ENCODE measurements at regions not wholly inside any gene's neighbourhood (a gene's known extent, or its start where the extent isn't known, plus 50 kb on each side); places are given as distances from the start of the nearest gene placed in this dataset.

GRCh38 chr16:7177875-7178274, 154.8 kb upstream of the RBFOX1 start:
- peaks cover 2% of the 10 kb centered on the region for H3K9me3 ChIP-seq (replicated peaks; ENCODE audit: control insufficient read depth, insufficient read depth, low read length)
- ChIA-PET POLR2A (no interaction called here), CTCF (no interaction called here)
- no peaks in the 10 kb centered on the region for H3K79me2 ChIP-seq (ENCODE audit: control insufficient read depth, insufficient read depth, low read length)
- H4K20me1 ChIP-seq (replicated peaks; ENCODE audit: control insufficient read depth, extremely low read depth, insufficient read depth, low read length) = no peaks in the 10 kb centered on the region
- no peak overlapping the region for H3K9ac ChIP-seq (replicated peaks; ENCODE audit: extremely low read depth, insufficient read depth, low read length)
- no peaks in the 10 kb centered on the region for H3K27me3 ChIP-seq (ENCODE audit: control insufficient read depth in 2 of 2, insufficient read depth in 2 of 2, low read length in 2 of 2)
- intact Hi-C loops (cut with micrococcal nuclease) = no loop called here
- H2AFZ ChIP-seq (ENCODE audit: low read depth, low read length) = no peak overlapping the region
- H3K36me3 ChIP-seq (ENCODE audit: control insufficient read depth in 2 of 2, extremely low read depth in 1 of 2, insufficient read depth in 2 of 2, low read length in 2 of 2) = no peaks in the 10 kb centered on the region
- TF ChIP-seq POLR2AphosphoS5 (IDR thresholded peaks at IDR 0.05; ENCODE audit: insufficient read depth, low read depth, low read length) (no peak), MAX (IDR thresholded peaks at IDR 0.05; ENCODE audit: insufficient read depth, insufficient read length) (no peak), MYC (IDR thresholded peaks at IDR 0.05; ENCODE audit: low read depth, low read length) (no peak), JUN (IDR thresholded peaks at IDR 0.05; ENCODE audit: borderline replicate concordance, insufficient read depth, insufficient read length, low read depth) (no peak), GATA2 (IDR thresholded peaks at IDR 0.05; ENCODE audit: insufficient read depth, insufficient read length, low read depth, low read length) (no peak), CTCF (IDR thresholded peaks at IDR 0.05; ENCODE audit: extremely low read depth in 1 of 2, insufficient read depth in 1 of 2, low read depth in 1 of 2, low read length in 2 of 2) (no peak)
- H3K4me1 ChIP-seq (ENCODE audit: control insufficient read depth, extremely low read depth, insufficient read depth, low read length) = no peaks in the 10 kb centered on the region
- H3K4me3 ChIP-seq (replicated peaks in 1 of 3; ENCODE audit: insufficient read depth in 1 of 3, low read depth in 1 of 3, low read length in 3 of 3) = no peak overlapping the region
- DNase-seq (ENCODE audit: low read depth, low spot score) = no peak
- no TSS peak for BruUV-seq (replicated peaks)
- dilution Hi-C loops (cut with MboI; ENCODE audit: extremely low pct_ligation_motif_present, low sequenced_read_pairs) = no loop called here
- no peak overlapping the region for H3K4me2 ChIP-seq (ENCODE audit: insufficient read depth, low read length)
- no peaks in the 10 kb centered on the region for H3K9me1 ChIP-seq (replicated peaks; ENCODE audit: control insufficient read depth, extremely low read depth, insufficient read depth, low read length)
- no peak overlapping the region for H3K27ac ChIP-seq (ENCODE audit: insufficient read depth, low read depth, low read length)
- FAIRE-seq = no peak

GRCh38 chr16:7171151-7171550, 161.5 kb upstream of the RBFOX1 start:
- H3K9me3 ChIP-seq (replicated peaks; ENCODE audit: control insufficient read depth, insufficient read depth, low read length) = peaks cover 3% of the 10 kb centered on the region
- POLR2A ChIA-PET = no interaction called here
- no peak overlapping the region for H3K4me3 ChIP-seq (replicated peaks in 1 of 3; ENCODE audit: insufficient read depth in 1 of 3, low read depth in 1 of 3, low read length in 3 of 3)
- no peaks in the 10 kb centered on the region for H3K79me2 ChIP-seq (ENCODE audit: control insufficient read depth, insufficient read depth, low read length)
- H3K4me2 ChIP-seq (ENCODE audit: insufficient read depth, low read length) = no peak overlapping the region
- H3K9ac ChIP-seq (replicated peaks; ENCODE audit: extremely low read depth, insufficient read depth, low read length) = no peak overlapping the region
- no peaks in the 10 kb centered on the region for H3K4me1 ChIP-seq (ENCODE audit: control insufficient read depth, extremely low read depth, insufficient read depth, low read length)
- DNase-seq (ENCODE audit: low read depth, low spot score) = no peak
- H4K20me1 ChIP-seq (replicated peaks; ENCODE audit: control insufficient read depth, extremely low read depth, insufficient read depth, low read length) = no peaks in the 10 kb centered on the region
- no peaks in the 10 kb centered on the region for H3K36me3 ChIP-seq (ENCODE audit: control insufficient read depth in 2 of 2, extremely low read depth in 1 of 2, insufficient read depth in 2 of 2, low read length in 2 of 2)
- no peak overlapping the region for H3K27ac ChIP-seq (ENCODE audit: insufficient read depth, low read depth, low read length)
- H2AFZ ChIP-seq (ENCODE audit: low read depth, low read length) = no peak overlapping the region
- H3K27me3 ChIP-seq (ENCODE audit: control insufficient read depth in 2 of 2, insufficient read depth in 2 of 2, low read length in 2 of 2) = no peaks in the 10 kb centered on the region
- intact Hi-C loops (cut with micrococcal nuclease) = no loop called here
- no TSS peak for BruUV-seq (replicated peaks)
- dilution Hi-C loops (cut with MboI; ENCODE audit: extremely low pct_ligation_motif_present, low sequenced_read_pairs) = no loop called here
- CTCF ChIA-PET = no interaction called here
- H3K9me1 ChIP-seq (replicated peaks; ENCODE audit: control insufficient read depth, extremely low read depth, insufficient read depth, low read length) = no peaks in the 10 kb centered on the region
- no peak for FAIRE-seq
- TF ChIP-seq GATA2 (IDR thresholded peaks at IDR 0.05; ENCODE audit: insufficient read depth, insufficient read length, low read depth, low read length) = no peak
- TF ChIP-seq MAX (IDR thresholded peaks at IDR 0.05; ENCODE audit: insufficient read depth, insufficient read length) = no peak
- TF ChIP-seq POLR2AphosphoS5 (IDR thresholded peaks at IDR 0.05; ENCODE audit: insufficient read depth, low read depth, low read length) = no peak
- TF ChIP-seq POLR2A (IDR thresholded peaks at IDR 0.05; ENCODE audit: low read depth, low read length) = no peak
- TF ChIP-seq MYC (IDR thresholded peaks at IDR 0.05; ENCODE audit: low read depth, low read length) = no peak
